A549 (cell line): ENCODE measurements at regions not wholly inside any gene's neighbourhood (a gene's known extent, or its start where the extent isn't known, plus 50 kb on each side); places are given as distances from the start of the nearest gene placed in this dataset.

Experiments used
- BHLHE40 ChIP-seq: IDR thresholded peaks from 2 replicates; pipeline ENCODE4 v1.6.1; 2012; ENCODE audit warnings: low read depth, low read length, inconsistent platforms
- CHD4 ChIP-seq: fragments of 200-600 bp; sonication (generic); IDR thresholded peaks from 2 replicates; pipeline ENCODE4 v1.6.1; 2016; ENCODE audit warnings: antibody characterized with exemption, mild to moderate bottlenecking, borderline replicate concordance
- JUNB ChIP-seq: fragments of >200 bp; sonication (Bioruptor Twin); formaldehyde crosslinking; IDR thresholded peaks from 2 replicates; pipeline ENCODE4 v1.6.1; 2016
- MAFK ChIP-seq: fragments of 450-650 bp; IDR thresholded peaks from 2 replicates; pipeline ENCODE4 v1.6.1; 2014; ENCODE audit not compliant: partially characterized antibody
- POLR2A ChIP-seq: IDR thresholded peaks from 2 replicates; pipeline ENCODE4 v1.6.1; 2012; ENCODE audit warnings: mild to moderate bottlenecking, low read length
- RCOR1 ChIP-seq: fragments of 150-350 bp; IDR thresholded peaks from 2 replicates; pipeline ENCODE4 v1.6.1; 2014; ENCODE audit warnings: antibody characterized with exemption, low read length, low read depth
- RNF2 ChIP-seq: fragments of 200-600 bp; sonication (generic); IDR thresholded peaks from 2 replicates; pipeline ENCODE4 v1.6.1; 2016; ENCODE audit warnings: low read depth, mild to moderate bottlenecking, antibody characterized with exemption, moderate library complexity, borderline replicate concordance
- SMC3 ChIP-seq: fragments of >200 bp; sonication (Bioruptor Twin); formaldehyde crosslinking; IDR thresholded peaks from 3 replicates; pipeline ENCODE4 v1.6.1; 2018; ENCODE audit warnings: inconsistent platforms
- TF ChIP-seq, protein P1 (sequence below): fragments of >200 bp; sonication (Bioruptor Twin); formaldehyde crosslinking; IDR thresholded peaks from 3 replicates; pipeline ENCODE4 v1.5.1; 2016

DNA sequence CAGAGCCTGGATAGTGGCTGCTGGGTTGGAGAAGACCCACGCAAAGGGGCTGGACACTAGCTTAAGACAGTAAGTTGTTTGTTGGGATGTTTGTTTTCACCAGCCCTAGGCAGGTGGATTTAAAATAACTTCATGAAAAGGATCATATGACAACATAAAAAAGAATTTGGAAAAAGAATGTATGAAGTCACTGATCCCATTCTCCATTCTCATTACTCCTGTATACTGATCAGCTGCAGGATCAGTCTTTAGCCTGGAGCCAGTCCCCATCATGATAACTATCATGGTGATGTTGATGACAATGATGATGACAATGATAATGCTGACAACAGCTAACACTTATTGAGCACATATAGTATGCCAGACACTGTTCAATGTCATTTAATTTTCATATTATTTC is 92.1 kb upstream of the IFNE start:
- TF ChIP-seq POLR2A (no peak), RCOR1 (no peak), MAFK (no peak), BHLHE40 (no peak), SMC3 (no peak), JUNB (no peak), CHD4 (no peak), RNF2 (no peak)
- TF ChIP-seq, protein P1, sequence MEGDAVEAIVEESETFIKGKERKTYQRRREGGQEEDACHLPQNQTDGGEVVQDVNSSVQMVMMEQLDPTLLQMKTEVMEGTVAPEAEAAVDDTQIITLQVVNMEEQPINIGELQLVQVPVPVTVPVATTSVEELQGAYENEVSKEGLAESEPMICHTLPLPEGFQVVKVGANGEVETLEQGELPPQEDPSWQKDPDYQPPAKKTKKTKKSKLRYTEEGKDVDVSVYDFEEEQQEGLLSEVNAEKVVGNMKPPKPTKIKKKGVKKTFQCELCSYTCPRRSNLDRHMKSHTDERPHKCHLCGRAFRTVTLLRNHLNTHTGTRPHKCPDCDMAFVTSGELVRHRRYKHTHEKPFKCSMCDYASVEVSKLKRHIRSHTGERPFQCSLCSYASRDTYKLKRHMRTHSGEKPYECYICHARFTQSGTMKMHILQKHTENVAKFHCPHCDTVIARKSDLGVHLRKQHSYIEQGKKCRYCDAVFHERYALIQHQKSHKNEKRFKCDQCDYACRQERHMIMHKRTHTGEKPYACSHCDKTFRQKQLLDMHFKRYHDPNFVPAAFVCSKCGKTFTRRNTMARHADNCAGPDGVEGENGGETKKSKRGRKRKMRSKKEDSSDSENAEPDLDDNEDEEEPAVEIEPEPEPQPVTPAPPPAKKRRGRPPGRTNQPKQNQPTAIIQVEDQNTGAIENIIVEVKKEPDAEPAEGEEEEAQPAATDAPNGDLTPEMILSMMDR, result no peak
